Esophagus squamous epithelium (tissue), 4 donors: ENCODE measurements at regions not wholly inside any gene's neighbourhood (a gene's known extent, or its start where the extent isn't known, plus 50 kb on each side); places are given as distances from the start of the nearest gene placed in this dataset.
"Not testable (repeated sequence)": the region's sequence is repeated elsewhere in the genome, so short reads cannot be mapped to it uniquely, and the experiment has no call there.

ENCODE experiments used
- POLR2A ChIP-seq, 4 donors: fragments of 450-650 bp; IDR thresholded peaks; one replicate each; pipeline ENCODE4 v1.6.1; 2017; ENCODE audit warnings: antibody characterized with exemption in 4 of 4, mild to moderate bottlenecking in 4 of 4, moderate library complexity in 3 of 4
- TF ChIP-seq, protein P1 (sequence below), 6 experiments: fragments of 450-650 bp in 4 of 6; fragments of 200-600 bp in 2 of 6; sonication (generic) in 2 of 6; IDR thresholded peaks; one replicate each; pipeline ENCODE4 v1.5.1; 2016 to 2019; ENCODE audit warnings: antibody characterized with exemption in 6 of 6, mild to moderate bottlenecking in 4 of 6, moderate library complexity in 4 of 6

DNA sequence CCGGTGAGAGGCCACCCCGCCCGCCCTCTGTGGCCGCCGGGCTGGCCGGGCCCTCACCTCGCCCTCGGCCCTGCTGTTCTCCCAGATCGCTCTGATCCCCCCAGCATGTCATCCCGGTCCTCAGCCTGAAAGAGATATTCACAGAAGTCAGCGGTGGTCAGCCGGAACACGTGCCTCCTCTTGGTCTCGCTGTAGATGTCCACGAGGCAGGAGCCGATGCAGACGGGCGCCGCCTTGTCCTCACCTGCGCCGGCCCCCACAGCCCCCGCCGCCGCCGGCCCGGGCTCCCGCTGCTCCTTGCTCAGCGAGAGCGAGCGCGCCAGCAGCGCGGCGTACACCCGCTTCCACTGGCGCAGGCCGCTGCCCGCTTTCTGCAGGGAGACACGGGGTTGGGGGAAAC, 468.6 kb downstream of the TP53TG3F start:
- TF ChIP-seq, protein P1, sequence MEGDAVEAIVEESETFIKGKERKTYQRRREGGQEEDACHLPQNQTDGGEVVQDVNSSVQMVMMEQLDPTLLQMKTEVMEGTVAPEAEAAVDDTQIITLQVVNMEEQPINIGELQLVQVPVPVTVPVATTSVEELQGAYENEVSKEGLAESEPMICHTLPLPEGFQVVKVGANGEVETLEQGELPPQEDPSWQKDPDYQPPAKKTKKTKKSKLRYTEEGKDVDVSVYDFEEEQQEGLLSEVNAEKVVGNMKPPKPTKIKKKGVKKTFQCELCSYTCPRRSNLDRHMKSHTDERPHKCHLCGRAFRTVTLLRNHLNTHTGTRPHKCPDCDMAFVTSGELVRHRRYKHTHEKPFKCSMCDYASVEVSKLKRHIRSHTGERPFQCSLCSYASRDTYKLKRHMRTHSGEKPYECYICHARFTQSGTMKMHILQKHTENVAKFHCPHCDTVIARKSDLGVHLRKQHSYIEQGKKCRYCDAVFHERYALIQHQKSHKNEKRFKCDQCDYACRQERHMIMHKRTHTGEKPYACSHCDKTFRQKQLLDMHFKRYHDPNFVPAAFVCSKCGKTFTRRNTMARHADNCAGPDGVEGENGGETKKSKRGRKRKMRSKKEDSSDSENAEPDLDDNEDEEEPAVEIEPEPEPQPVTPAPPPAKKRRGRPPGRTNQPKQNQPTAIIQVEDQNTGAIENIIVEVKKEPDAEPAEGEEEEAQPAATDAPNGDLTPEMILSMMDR (IDR thresholded peaks at IDR 0.05) = not testable (repeated sequence)
- not testable (repeated sequence) for TF ChIP-seq POLR2A (IDR thresholded peaks at IDR 0.05)
